ENCODE measurements at regions not wholly inside any gene's neighbourhood (a gene's known extent, or its start where the extent isn't known, plus 50 kb on each side); places are given as distances from the start of the nearest gene placed in this dataset.

DNA sequence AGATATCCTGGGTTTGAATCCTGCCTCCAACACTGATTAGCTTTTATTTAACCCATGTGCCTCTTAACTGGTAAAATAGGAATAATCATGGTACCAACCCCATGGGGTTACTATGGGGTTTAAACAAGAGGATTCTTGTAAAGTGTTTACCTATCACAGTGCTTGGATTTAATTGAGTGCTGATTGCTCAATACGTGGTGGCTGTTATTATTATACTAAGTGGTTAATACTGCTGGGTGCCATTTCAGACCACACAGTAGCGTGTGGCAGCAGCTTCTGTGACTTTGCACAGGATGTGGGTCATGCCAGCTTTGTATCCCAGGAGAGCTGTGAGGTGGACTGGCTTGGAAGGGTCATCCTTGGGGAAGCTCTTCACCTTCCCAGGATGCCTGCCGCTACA, 177.2 kb downstream of the SEC23IP start:
- Histone ChIP-seq H3K9me3 (ENCODE audit: low read length) (no peaks in the 10 kb centered on the region), H3K4me1 (ENCODE audit: insufficient read depth, low read length, poor library complexity, severe bottlenecking) (no peaks in the 10 kb centered on the region), H4K20me1 (ENCODE audit: insufficient read depth, low read length) (no peaks in the 10 kb centered on the region), H3K36me3 (ENCODE audit: insufficient read depth, low read length) (no peaks in the 10 kb centered on the region), H3K79me2 (ENCODE audit: insufficient read depth, low read depth, low read length) (no peaks in the 10 kb centered on the region), H3K9me2 (ENCODE audit: insufficient read depth, low read length) (no peaks in the 10 kb centered on the region), H2AFZ (ENCODE audit: low read length) (no peak overlapping the region), H3K4me3 (ENCODE audit: low read depth, low read length, poor library complexity, severe bottlenecking) (no peak overlapping the region), H3K4me2 (ENCODE audit: low read length) (no peak overlapping the region), H3K27ac (ENCODE audit: low read depth, low read length, poor library complexity, severe bottlenecking) (no peak overlapping the region)
- intact Hi-C loops (cut with micrococcal nuclease; ENCODE audit: unreplicated experiment): no loop called here
- ChIA-PET CTCF (ENCODE audit: unreplicated experiment) (no interaction called here), POLR2A (no interaction called here)
- no peak for DNase-seq (ENCODE audit: low spot score)
- BruUV-seq (replicated peaks): no TSS peak
- TF ChIP-seq, protein P1, sequence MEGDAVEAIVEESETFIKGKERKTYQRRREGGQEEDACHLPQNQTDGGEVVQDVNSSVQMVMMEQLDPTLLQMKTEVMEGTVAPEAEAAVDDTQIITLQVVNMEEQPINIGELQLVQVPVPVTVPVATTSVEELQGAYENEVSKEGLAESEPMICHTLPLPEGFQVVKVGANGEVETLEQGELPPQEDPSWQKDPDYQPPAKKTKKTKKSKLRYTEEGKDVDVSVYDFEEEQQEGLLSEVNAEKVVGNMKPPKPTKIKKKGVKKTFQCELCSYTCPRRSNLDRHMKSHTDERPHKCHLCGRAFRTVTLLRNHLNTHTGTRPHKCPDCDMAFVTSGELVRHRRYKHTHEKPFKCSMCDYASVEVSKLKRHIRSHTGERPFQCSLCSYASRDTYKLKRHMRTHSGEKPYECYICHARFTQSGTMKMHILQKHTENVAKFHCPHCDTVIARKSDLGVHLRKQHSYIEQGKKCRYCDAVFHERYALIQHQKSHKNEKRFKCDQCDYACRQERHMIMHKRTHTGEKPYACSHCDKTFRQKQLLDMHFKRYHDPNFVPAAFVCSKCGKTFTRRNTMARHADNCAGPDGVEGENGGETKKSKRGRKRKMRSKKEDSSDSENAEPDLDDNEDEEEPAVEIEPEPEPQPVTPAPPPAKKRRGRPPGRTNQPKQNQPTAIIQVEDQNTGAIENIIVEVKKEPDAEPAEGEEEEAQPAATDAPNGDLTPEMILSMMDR (conservative IDR thresholded peaks at IDR 0.05; ENCODE audit: low read length): no peak
- TF ChIP-seq EZH2phosphoT487 (IDR thresholded peaks at IDR 0.05; ENCODE audit: borderline replicate concordance, low read depth, low read length): no peak

DNA sequence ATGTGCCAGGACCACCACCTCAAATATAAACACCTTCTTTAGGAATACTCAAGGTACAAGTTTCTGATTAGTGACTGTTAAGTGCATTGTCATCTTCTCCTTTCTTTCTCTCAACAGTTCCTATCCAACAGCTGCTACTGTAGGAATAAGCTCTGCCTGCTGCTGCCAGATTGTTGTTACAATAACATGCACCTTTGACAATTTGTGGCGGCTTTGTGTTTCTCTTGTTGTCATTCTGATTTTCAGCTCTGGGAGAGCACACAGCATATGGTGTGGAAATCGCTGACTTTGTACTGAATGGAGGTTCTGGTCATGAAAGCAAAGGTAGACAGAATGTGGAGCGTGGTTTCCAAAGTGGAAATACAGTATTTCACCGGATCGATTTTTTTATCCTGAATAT, 182.8 kb downstream of the SEC23IP start:
- Histone ChIP-seq H3K4me2 (ENCODE audit: low read length) (no peak overlapping the region), H4K20me1 (ENCODE audit: insufficient read depth, low read length) (no peaks in the 10 kb centered on the region), H3K9me2 (ENCODE audit: insufficient read depth, low read length) (no peaks in the 10 kb centered on the region), H3K79me2 (ENCODE audit: insufficient read depth, low read depth, low read length) (no peaks in the 10 kb centered on the region), H3K36me3 (ENCODE audit: insufficient read depth, low read length) (no peaks in the 10 kb centered on the region), H2AFZ (ENCODE audit: low read length) (no peak overlapping the region), H3K4me3 (ENCODE audit: low read depth, low read length, poor library complexity, severe bottlenecking) (no peak overlapping the region), H3K9me3 (ENCODE audit: low read length) (no peaks in the 10 kb centered on the region), H3K27ac (ENCODE audit: low read depth, low read length, poor library complexity, severe bottlenecking) (no peak overlapping the region), H3K4me1 (ENCODE audit: insufficient read depth, low read length, poor library complexity, severe bottlenecking) (no peaks in the 10 kb centered on the region)
- DNase-seq (ENCODE audit: low spot score): no peak
- no peak for TF ChIP-seq EZH2phosphoT487 (IDR thresholded peaks at IDR 0.05; ENCODE audit: borderline replicate concordance, low read depth, low read length)
- TF ChIP-seq, protein P1 (conservative IDR thresholded peaks at IDR 0.05; ENCODE audit: low read length): no peak
- CTCF ChIA-PET (ENCODE audit: unreplicated experiment): no interaction called here
- intact Hi-C loops (cut with micrococcal nuclease; ENCODE audit: unreplicated experiment): no loop called here
- BruUV-seq (replicated peaks): no TSS peak
- POLR2A ChIA-PET: interaction anchor here (1.2 kb wide), 1 partner anchor 11 kb away, joined by 3 read pairs; no protein-coding TSS in a partner anchor

DNA sequence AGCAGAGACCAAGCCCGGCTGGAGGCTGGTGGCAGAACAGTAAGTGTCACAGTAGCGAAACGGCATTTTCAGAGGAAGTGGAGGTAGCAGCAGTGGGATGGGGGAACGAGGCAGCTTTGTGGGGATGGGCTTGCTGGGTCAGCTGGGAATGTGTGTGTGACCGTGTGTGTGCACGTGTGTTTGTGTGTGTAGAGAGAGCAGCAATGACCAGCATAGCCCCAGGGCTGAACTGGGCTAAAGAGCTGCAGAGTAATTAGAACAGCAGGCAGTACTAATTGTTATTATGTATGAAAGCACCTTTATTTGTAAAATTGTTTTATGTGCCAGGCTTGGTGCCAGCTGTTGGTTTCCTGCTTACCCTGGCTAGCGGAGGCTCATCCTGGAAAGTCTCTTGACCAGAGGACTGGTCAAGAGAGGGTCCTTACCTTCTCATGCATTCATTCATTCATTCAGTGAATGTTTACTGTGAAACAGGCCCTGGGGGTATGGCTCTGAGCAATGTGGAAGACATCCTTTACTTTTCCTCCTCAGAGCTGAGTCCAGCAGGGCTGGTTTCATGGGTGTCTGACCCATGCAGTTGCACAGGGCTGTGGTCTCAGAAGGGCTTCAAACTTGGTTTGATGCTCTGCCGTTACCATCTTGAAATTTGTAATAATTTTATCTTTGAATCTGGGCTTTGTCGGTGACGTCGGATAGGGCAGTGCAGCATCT, 184.6 kb downstream of the SEC23IP start:
- no peak overlapping the region for H2AFZ ChIP-seq (ENCODE audit: low read length)
- BruUV-seq (replicated peaks): no TSS peak
- H3K27ac ChIP-seq (ENCODE audit: low read depth, low read length, poor library complexity, severe bottlenecking): no peak overlapping the region
- no peaks in the 10 kb centered on the region for H3K9me2 ChIP-seq (ENCODE audit: insufficient read depth, low read length)
- POLR2A ChIA-PET: interaction anchor here (0.7 kb wide), 1 partner anchor 23 kb away, joined by 4 read pairs; no protein-coding TSS in a partner anchor
- no peaks in the 10 kb centered on the region for H4K20me1 ChIP-seq (ENCODE audit: insufficient read depth, low read length)
- DNase-seq (ENCODE audit: low spot score): no peak
- no peaks in the 10 kb centered on the region for H3K79me2 ChIP-seq (ENCODE audit: insufficient read depth, low read depth, low read length)
- CTCF ChIA-PET (ENCODE audit: unreplicated experiment): no interaction called here
- H3K9me3 ChIP-seq (ENCODE audit: low read length): no peaks in the 10 kb centered on the region
- H3K4me3 ChIP-seq (ENCODE audit: low read depth, low read length, poor library complexity, severe bottlenecking): no peak overlapping the region
- intact Hi-C loops (cut with micrococcal nuclease; ENCODE audit: unreplicated experiment): no loop called here
- H3K4me2 ChIP-seq (ENCODE audit: low read length): no peak overlapping the region
- TF ChIP-seq, protein P1 (conservative IDR thresholded peaks at IDR 0.05; ENCODE audit: low read length): no peak
- TF ChIP-seq EZH2phosphoT487 (IDR thresholded peaks at IDR 0.05; ENCODE audit: borderline replicate concordance, low read depth, low read length): no peak
- no peaks in the 10 kb centered on the region for H3K4me1 ChIP-seq (ENCODE audit: insufficient read depth, low read length, poor library complexity, severe bottlenecking)
- H3K36me3 ChIP-seq (ENCODE audit: insufficient read depth, low read length): no peaks in the 10 kb centered on the region
